Muscle of leg (tissue), 3 donors: ENCODE measurements at regions not wholly inside any gene's neighbourhood (a gene's known extent, or its start where the extent isn't known, plus 50 kb on each side); places are given as distances from the start of the nearest gene placed in this dataset.

Source experiments
- DNase-seq: peaks from one replicate; pipeline ENCODE4 v3.0.0; 2013
- H3K27ac ChIP-seq: one replicate; pipeline ENCODE4 v1.5.1; 2013; ENCODE audit warnings: mild to moderate bottlenecking, low read length, control low read depth
- H3K27me3 ChIP-seq: one replicate; pipeline ENCODE4 v1.6.1; 2013; ENCODE audit warnings: low read length; ENCODE audit not compliant: control insufficient read depth, insufficient read depth
- H3K36me3 ChIP-seq: one replicate; pipeline ENCODE4 v1.6.1; 2013; ENCODE audit warnings: low read length; ENCODE audit not compliant: control insufficient read depth, insufficient read depth
- H3K4me1 ChIP-seq: one replicate; pipeline ENCODE4 v1.6.1; 2013; ENCODE audit warnings: low read length; ENCODE audit not compliant: control insufficient read depth, insufficient read depth
- H3K4me3 ChIP-seq: one replicate; pipeline ENCODE4 v1.5.1; 2013; ENCODE audit warnings: low read length, control low read depth
- H3K9me3 ChIP-seq: replicated peaks from 2 replicates; pipeline ENCODE4 v1.6.1; 2013; ENCODE audit warnings: low read depth, low read length; ENCODE audit not compliant: control insufficient read depth
- WGBS: methylation state at CpG from one replicate; pipeline ENCODE4 v1.1.5; 2013; ENCODE audit warnings: missing lambda C conversion rate; ENCODE audit not compliant: insufficient coverage; 5-methylcytosine and 5-hydroxymethylcytosine counted together

- H3K27me3 ChIP-seq: no peaks in the 10 kb centered on the region
- no peak for DNase-seq
- no peaks in the 10 kb centered on the region for H3K4me1 ChIP-seq
- no peaks in the 10 kb centered on the region for H3K9me3 ChIP-seq
- H3K27ac ChIP-seq: no peak overlapping the region
- H3K36me3 ChIP-seq: no peaks in the 10 kb centered on the region
- 72% methylated on average over 3 of the region's 5 CpGs for WGBS
- no peak overlapping the region for H3K4me3 ChIP-seq
Measured at GRCh38 chr15:31178705-31179104, 77.2 kb upstream of the TRPM1 start.

- no peaks in the 10 kb centered on the region for H3K27me3 ChIP-seq
- H3K4me3 ChIP-seq: no peak overlapping the region
- no peaks in the 10 kb centered on the region for H3K9me3 ChIP-seq
- DNase-seq: no peak
- no peaks in the 10 kb centered on the region for H3K36me3 ChIP-seq
- no peak overlapping the region for H3K27ac ChIP-seq
- no peaks in the 10 kb centered on the region for H3K4me1 ChIP-seq
Measured at GRCh38 chr15:31179693-31180092, 78.2 kb upstream of the TRPM1 start.

GRCh38 chr15:31193291-31193690, 91.8 kb upstream of the TRPM1 start:
- no peak overlapping the region for H3K4me3 ChIP-seq
- no peak for DNase-seq
- H3K27me3 ChIP-seq: no peaks in the 10 kb centered on the region
- H3K36me3 ChIP-seq: no peaks in the 10 kb centered on the region
- no peaks in the 10 kb centered on the region for H3K9me3 ChIP-seq
- WGBS: 94% methylated on average over 5 of the region's 10 CpGs
- H3K27ac ChIP-seq: no peak overlapping the region
- no peaks in the 10 kb centered on the region for H3K4me1 ChIP-seq

- 100% methylated on average over 1 of the region's 2 CpGs for WGBS
- H3K27me3 ChIP-seq: no peaks in the 10 kb centered on the region
- H3K4me3 ChIP-seq: no peak overlapping the region
- no peaks in the 10 kb centered on the region for H3K9me3 ChIP-seq
- no peaks in the 10 kb centered on the region for H3K4me1 ChIP-seq
- H3K27ac ChIP-seq: no peak overlapping the region
- no peaks in the 10 kb centered on the region for H3K36me3 ChIP-seq
- no peak for DNase-seq
Measured at GRCh38 chr15:31195871-31196270, 94.3 kb upstream of the TRPM1 start.

- Histone ChIP-seq H3K4me1 (no peaks in the 10 kb centered on the region), H3K27me3 (no peaks in the 10 kb centered on the region), H3K4me3 (no peak overlapping the region), H3K9me3 (no peaks in the 10 kb centered on the region), H3K36me3 (no peaks in the 10 kb centered on the region), H3K27ac (no peak overlapping the region)
- 75% methylated on average over 7 of the region's 15 CpGs for WGBS
- DNase-seq: no peak
Measured at GRCh38 chr15:31197497-31198414, 96.2 kb upstream of the TRPM1 start.

GRCh38 chr15:31200735-31201151, 99.2 kb upstream of the TRPM1 start:
- Histone ChIP-seq H3K27ac (no peak overlapping the region), H3K27me3 (peaks cover 3% of the 10 kb centered on the region), H3K4me3 (no peak overlapping the region), H3K36me3 (no peaks in the 10 kb centered on the region), H3K9me3 (no peaks in the 10 kb centered on the region), H3K4me1 (no peaks in the 10 kb centered on the region)
- 52% methylated on average over 13 of the region's 16 CpGs for WGBS
- DNase-seq: peak; percentile 60

GRCh38 chr15:31202953-31203352, 101.4 kb upstream of the TRPM1 start:
- Histone ChIP-seq H3K9me3 (no peaks in the 10 kb centered on the region), H3K4me1 (no peaks in the 10 kb centered on the region), H3K4me3 (no peak overlapping the region), H3K27ac (no peak overlapping the region), H3K27me3 (peaks cover 8% of the 10 kb centered on the region), H3K36me3 (no peaks in the 10 kb centered on the region)
- DNase-seq: no peak
- 55% methylated on average over 7 of the region's 8 CpGs for WGBS

GRCh38 chr15:31203999-31204398, 102.5 kb upstream of the TRPM1 start:
- Histone ChIP-seq H3K36me3 (no peaks in the 10 kb centered on the region), H3K4me3 (no peak overlapping the region), H3K9me3 (no peaks in the 10 kb centered on the region), H3K27me3 (peaks cover 8% of the 10 kb centered on the region), H3K27ac (no peak overlapping the region), H3K4me1 (no peaks in the 10 kb centered on the region)
- WGBS: 84% methylated on average over 4 of the region's 8 CpGs
- DNase-seq: no peak

- Histone ChIP-seq H3K4me1 (no peaks in the 10 kb centered on the region), H3K27ac (no peak overlapping the region), H3K36me3 (no peaks in the 10 kb centered on the region), H3K4me3 (no peak overlapping the region), H3K9me3 (no peaks in the 10 kb centered on the region), H3K27me3 (peaks cover 8% of the 10 kb centered on the region)
- DNase-seq: no peak
- WGBS: 51% methylated on average over 8 of the region's 14 CpGs
Measured at GRCh38 chr15:31206386-31207181, 105.1 kb upstream of the TRPM1 start.

GRCh38 chr15:31207246-31207645, 105.7 kb upstream of the TRPM1 start:
- WGBS: 83% methylated on average over 1 of the region's 2 CpGs
- no peak overlapping the region for H3K27ac ChIP-seq
- H3K9me3 ChIP-seq: no peaks in the 10 kb centered on the region
- H3K4me1 ChIP-seq: no peaks in the 10 kb centered on the region
- H3K4me3 ChIP-seq: no peak overlapping the region
- no peak for DNase-seq
- H3K36me3 ChIP-seq: no peaks in the 10 kb centered on the region
- peaks cover 8% of the 10 kb centered on the region for H3K27me3 ChIP-seq
